Stimulated activated CD8-positive, alpha-beta memory T cell treated with anti-CD3 and anti-CD28 coated beads, Interleukin-4, amount 100 ng/mL, for 1 hour (primary cell): ENCODE measurements at regions not wholly inside any gene's neighbourhood (a gene's known extent, or its start where the extent isn't known, plus 50 kb on each side); places are given as distances from the start of the nearest gene placed in this dataset.

Experiments used
- DNase-seq, 2 donors: peaks; one replicate each; pipeline ENCODE4 v3.0.0-alpha.2; 2020; ENCODE audit warnings: low read depth in 2 of 2, low spot score in 1 of 2

GRCh38 chr7:132072873-132073272 is 503.4 kb downstream of the PLXNA4 start:
- no peak for DNase-seq

GRCh38 chr7:132072165-132072564 is 504.1 kb downstream of the PLXNA4 start:
- DNase-seq: no peak

GRCh38 chr7:132069306-132069705 is 507.0 kb downstream of the PLXNA4 start:
- no peak for DNase-seq

- no peak for DNase-seq
These were observed 509.5 kb downstream of the PLXNA4 start for GRCh38 chr7:132066761-132067171.

GRCh38 chr7:132065989-132066603 is 509.7 kb upstream of the PODXL start:
- no peak for DNase-seq

GRCh38 chr7:132065193-132065988 is 509.0 kb upstream of the PODXL start:
- DNase-seq: no peak

GRCh38 chr7:132063800-132064199 is 507.4 kb upstream of the PODXL start:
- no peak for DNase-seq

GRCh38 chr7:132061937-132062336 is 505.5 kb upstream of the PODXL start:
- no peak for DNase-seq

GRCh38 chr7:132059141-132059540 is 502.7 kb upstream of the PODXL start:
- DNase-seq: no peak

GRCh38 chr7:132055336-132056120 is 499.1 kb upstream of the PODXL start:
- no peak for DNase-seq

- DNase-seq: no peak
These were observed 497.4 kb upstream of the PODXL start for GRCh38 chr7:132053871-132054270.

- DNase-seq: no peak
These were observed 494.9 kb upstream of the PODXL start for GRCh38 chr7:132051311-132051710.

GRCh38 chr7:132049462-132050304 is 493.3 kb upstream of the PODXL start:
- no peak for DNase-seq

- no peak for DNase-seq
These were observed 489.1 kb upstream of the PODXL start for GRCh38 chr7:132045481-132045980.

- no peak for DNase-seq
These were observed 488.6 kb upstream of the PODXL start for GRCh38 chr7:132045002-132045401.

GRCh38 chr7:132044247-132044646 is 487.8 kb upstream of the PODXL start:
- no peak for DNase-seq

GRCh38 chr7:132041108-132041507 is 484.7 kb upstream of the PODXL start:
- no peak for DNase-seq

GRCh38 chr7:132035517-132036362 is 479.3 kb upstream of the PODXL start:
- DNase-seq: no peak

- DNase-seq: no peak
These were observed 478.5 kb upstream of the PODXL start for GRCh38 chr7:132034748-132035416.
